Adrenal gland (tissue), 5 donors: ENCODE measurements at regions not wholly inside any gene's neighbourhood (a gene's known extent, or its start where the extent isn't known, plus 50 kb on each side); places are given as distances from the start of the nearest gene placed in this dataset.

Experiments used
- CTCF ChIP-seq, 6 experiments: fragments of 450-650 bp in 4 of 6; fragments of 200-600 bp in 2 of 6; sonication (generic) in 1 of 6; IDR thresholded peaks; 1 replicate in 5 of 6; 2 replicates in 1 of 6; pipeline versions ENCODE4 v1.5.1 to v1.8.0; 2016 to 2021; ENCODE audit warnings: antibody characterized with exemption in 6 of 6, mild to moderate bottlenecking in 2 of 6, moderate library complexity in 1 of 6
- POLR2A ChIP-seq, 2 donors: fragments of 450-650 bp; IDR thresholded peaks; one replicate each; pipeline ENCODE4 v1.6.1; 2017; ENCODE audit warnings: antibody characterized with exemption in 2 of 2, mild to moderate bottlenecking in 2 of 2, moderate library complexity in 1 of 2
- donor health status: DM: no; HTN: no; CAD: no.

- TF ChIP-seq CTCF (IDR thresholded peaks at IDR 0.05): no peak
- TF ChIP-seq POLR2A (IDR thresholded peaks at IDR 0.05): no peak
These were observed 290.0 kb upstream of the PTCHD4 start for GRCh38 chr6:48401016-48401415.
